DMS114 treated with DMSO at 0.1 percent for 48 hours (cell line): ENCODE measurements at regions not wholly inside any gene's neighbourhood (a gene's known extent, or its start where the extent isn't known, plus 50 kb on each side); places are given as distances from the start of the nearest gene placed in this dataset.
"Not testable (repeated sequence)": the region's sequence is repeated elsewhere in the genome, so short reads cannot be mapped to it uniquely, and the experiment has no call there.

Experiments
- DNase-seq: peaks from one replicate; lab custom pipeline; 2025; ENCODE audit not compliant: unreplicated experiment; lab: John Stamatoyannopoulos, UW

DNA sequence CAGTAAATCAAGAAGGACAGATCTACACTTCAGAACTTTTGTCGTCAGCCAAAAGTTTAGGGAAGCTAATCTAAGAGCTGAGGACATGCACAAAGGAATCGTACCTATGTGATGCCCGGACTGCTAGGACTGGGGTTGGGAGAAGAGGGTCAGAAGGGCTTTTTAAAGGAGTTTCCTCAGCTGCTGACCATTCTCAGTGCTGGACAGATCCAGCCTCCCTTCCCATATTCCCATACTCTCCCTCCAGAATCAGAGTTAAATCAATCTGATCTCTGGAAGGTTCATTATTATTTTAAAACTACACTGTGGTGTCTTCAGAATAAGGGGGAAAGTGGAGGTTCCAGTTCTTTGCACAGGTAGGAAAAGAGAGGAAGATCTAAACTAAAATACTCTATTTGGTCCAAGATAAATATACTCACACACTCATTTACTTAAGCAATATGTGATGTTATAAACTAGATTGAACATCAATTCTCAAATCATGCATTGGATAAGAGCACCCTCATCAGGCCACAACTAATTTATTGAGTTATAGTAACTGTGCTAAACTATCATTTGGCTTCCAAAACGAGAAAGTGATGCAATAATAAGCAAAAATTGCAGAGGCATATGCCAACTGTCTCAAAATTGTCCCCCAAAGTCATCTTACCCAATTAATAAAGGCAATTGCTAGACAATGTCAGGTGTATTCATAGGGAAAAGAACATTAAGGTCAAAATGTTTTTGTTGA, 124.7 kb downstream of the HNRNPD start:
- DNase-seq = no peak

DNA sequence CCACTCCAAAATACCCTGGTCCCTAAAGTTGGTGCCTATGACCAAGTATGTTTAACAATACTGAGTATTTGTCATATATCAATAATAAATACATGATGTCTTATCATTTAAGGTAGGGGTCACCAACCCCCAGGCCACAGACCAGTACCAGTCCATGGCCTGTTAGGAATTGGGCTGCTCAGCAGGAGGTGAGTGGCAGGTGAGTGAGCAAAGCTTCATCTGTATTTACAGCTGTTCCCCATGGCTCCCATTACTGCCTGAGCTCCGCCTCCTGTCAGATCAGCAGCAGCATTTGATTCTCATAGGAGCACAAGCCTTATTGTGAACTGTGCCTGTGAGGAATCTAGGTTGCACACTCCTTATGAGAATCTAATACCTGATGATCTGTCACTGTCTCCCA, 126.2 kb downstream of the HNRNPD start:
- no peak for DNase-seq

DNA sequence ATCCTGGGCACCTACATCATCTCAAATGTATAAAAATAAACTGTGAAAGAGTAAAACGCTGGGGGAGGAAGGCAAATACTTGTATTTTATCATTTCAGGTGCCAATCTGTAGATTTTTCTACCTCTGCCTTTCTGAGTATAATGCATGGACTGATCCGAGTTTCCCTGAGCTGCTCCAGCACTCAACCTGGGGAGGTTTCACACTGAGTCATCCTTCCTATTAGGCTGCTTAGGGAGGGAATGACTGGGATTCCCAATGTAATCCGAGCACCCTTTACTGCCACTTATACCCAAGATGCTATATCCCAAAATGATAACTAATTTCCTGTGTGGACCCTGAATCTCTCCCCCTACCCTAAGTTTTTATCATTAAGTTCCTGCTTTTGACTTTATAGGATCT, 126.6 kb downstream of the HNRNPD start:
- no peak for DNase-seq

DNA sequence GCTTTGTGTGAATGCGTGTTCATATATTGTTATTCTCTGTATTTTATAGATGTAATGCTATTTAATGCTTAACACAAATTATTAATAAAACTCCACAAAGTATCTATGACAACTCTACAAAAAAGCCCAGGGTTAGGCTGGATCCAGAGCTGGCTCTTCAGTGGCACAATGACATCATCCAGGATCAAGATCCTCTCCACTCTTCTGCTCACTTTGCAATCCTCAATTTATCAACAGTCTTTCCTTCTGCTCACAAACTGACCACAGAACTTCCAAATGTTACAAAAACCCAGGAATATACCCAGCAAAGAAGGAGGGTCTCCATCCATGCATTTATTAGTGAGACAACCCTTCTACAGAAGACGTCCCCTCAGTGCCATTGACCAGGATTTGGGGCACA, 132.3 kb downstream of the HNRNPD start:
- DNase-seq = no peak

DNA sequence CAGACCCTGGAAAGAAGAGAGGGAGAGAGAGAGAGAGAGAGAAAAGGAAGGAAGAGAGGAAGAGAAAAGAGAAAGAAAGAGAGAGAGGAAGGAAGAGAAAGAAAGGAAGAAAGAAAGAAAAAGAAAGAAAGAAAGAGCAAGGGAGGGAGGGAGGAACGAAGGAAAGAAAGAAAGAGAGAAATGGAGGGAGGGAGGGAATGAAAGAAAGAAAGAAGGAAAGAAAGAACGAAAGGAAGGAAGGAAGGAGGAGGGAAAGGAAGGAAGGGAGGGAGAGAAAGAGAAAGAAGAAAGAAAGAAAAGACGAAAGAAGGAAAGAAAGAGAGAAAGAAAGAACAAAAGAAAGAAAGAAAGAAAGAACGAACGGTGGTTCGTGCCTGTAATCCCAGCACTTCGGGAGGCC, 133.4 kb downstream of the HNRNPD start:
- no peak for DNase-seq

DNA sequence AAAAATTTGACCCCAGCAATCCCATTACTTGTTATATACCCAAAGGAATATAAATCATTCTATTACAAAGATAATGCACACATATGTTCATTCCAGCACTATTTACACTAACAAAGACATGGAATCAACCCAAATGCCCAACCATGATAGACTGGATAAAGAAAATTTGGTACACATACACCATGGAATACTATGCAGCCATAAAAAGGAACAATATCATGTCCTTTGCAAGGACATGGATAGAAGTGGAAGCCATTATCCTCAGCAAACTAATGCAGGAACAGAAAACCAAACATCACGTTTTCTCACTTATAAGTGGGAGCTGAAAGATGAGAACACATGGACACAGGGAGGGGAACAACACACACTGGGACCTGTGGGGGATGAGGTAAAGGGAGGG, 136.6 kb downstream of the HNRNPD start:
- not testable (repeated sequence) for DNase-seq

DNA sequence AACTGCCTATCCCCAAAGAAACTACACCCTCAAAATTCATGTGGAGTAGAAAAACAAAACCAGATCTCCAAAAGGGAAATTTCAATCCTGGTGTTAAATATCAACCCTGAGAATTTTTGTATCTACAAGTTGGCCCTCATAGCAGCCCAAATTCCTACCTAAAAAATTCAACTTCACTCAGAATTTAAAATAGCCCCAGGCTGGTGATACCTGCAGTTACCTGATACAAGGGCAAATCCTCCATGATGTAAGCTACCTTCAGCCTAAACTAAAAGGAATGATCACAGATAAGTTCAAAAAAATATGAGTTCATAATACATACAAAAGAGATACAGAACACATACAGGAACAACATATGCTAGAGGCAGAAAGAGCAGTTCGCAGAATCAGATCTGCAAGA, 138.4 kb downstream of the HNRNPD start:
- no peak for DNase-seq

DNA sequence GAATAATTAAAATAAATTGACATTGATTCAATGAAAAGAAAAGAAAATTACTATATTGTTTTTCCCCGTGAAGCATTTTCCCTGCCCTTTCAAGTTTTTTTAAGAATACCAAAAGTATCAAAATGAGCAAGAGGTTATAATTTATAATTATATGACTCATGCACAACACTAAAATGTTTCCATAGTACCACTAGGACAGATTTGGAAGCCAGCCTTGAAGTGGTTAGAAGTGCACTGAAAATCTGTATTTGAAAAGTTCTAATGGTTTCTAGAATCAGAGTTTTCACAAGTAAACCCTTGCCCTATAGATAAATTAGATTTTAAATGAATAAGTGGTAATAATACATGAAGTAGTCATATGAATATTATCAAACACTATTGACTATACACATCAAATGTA, 140.9 kb downstream of the HNRNPD start:
- DNase-seq = no peak

DNA sequence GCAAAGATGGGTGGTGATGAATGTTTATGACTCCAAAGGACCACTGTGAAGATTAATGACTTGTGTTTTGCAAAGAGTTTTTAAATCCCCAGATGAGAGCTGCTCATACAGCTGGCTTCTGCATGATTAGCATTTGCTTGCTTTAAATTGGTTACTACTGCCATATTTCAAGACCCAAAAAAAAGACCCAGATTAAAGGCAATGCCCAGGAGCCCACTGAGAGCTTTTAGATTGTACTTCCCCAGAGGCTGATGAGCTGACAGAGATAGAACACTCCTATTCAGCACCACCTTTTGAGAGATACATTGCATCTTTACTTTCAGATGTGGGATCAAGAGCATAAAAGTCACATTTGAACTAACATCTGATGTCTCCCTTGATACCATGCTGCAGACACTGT, 142.0 kb downstream of the HNRNPD start:
- no peak for DNase-seq

DNA sequence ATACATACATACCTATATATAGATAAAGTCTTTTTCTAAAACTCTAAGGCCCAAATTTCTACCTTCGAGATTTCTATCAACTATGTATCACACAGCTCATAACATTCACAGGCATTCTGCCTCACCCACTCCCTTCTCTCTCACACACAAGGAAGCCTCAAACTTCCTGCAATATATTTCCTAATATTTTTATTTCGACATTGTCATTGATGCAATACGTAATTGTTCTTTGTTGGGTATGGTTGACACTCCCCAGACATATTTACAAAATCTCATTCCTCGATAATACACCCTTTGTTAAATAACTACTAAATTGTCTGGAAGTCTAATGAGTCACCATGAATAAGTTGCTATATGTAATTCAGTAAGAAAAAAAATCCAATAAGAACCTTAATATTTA, 143.5 kb downstream of the HNRNPD start:
- DNase-seq = no peak

DNA sequence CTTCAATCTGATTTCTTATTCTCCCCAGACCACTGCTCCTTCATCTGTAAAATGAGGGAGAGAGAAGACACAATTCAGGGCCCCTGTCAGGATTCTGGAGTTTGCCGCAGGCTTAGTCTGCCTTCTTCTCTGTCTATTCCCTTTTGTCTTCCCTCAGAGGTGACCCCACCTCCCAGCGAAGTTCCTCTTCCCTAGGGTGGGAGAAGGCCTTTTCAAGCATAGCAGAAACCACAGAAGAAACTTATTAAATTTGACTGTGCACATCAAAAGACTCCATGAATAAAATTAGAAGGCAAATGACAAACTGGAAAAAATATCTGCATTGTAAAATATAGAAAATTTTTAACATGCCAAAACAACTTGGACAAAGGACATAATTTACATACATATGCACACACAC, 148.8 kb downstream of the HNRNPD start:
- DNase-seq = no peak

DNA sequence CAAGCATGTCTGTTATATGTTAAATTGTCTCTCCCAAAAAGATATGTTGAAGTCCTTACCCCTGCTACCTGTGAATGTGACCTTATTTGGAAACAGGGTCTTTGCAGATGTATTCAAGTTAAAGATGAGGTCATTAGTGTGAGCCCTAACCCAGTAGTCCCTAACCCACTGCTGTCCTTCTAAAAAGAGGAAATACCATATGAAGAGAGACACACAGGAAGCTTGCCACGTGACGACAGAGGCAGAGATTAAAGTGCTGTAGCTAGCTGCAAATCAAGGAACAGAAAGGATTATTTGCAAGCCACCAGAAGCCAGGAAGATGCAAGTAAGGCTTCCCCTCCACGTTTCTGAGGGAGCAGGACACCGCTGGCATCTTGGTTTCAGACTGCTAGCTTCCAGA, 150.1 kb downstream of the HNRNPD start:
- no peak for DNase-seq

DNA sequence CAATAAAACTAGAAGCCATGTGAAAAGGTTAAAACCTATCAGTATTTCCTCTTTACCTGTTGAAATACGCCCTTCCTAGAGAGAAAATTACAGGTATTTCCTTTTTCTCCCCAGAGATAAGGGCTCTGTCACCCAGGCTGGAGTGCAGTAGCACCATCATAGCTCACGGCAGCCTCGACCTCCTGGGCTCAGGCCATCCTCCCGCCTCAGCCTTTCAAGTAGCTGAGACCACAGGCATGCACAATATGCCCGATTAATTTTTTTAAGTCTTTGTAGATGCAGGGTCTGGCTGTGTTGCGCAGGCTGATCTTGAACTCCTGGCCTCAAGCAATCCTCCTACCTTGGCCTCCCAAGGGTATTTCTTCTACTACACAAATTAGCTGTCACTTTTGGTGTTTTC, 154.4 kb downstream of the HNRNPD start:
- no peak for DNase-seq

DNA sequence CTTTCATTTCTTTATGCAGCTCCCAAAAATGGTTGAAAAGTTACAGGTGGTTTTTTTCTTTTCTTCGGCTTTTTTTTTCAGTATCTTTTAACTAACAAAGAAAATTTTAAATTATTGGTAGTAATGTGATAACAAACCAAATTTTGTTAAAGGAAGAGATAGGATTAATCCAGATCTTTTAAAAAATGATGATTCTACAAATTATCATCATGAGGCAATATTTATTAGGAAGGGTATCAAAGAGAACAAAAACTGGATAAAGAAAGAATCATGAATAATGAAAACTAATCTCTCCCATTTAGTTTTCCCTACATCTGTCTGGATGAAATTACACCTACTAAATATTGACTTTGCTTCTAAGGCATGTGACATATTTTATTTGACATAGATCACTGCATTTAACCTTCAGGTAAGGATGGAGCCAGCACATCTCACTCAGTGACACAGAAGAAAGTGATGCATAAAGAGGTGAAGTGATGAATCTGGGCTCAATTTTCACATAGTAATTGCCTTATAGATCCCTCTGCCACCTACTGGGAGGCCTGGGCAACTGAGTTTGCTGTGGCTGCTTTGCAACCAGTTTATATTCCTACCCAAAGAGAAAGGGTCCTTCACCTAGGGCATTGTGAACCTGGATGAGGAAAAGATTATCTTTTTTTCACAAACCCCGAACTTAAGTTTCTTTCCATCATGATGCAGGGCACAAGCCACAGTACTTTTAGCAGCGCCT, 155.6 kb downstream of the HNRNPD start:
- no peak for DNase-seq

DNA sequence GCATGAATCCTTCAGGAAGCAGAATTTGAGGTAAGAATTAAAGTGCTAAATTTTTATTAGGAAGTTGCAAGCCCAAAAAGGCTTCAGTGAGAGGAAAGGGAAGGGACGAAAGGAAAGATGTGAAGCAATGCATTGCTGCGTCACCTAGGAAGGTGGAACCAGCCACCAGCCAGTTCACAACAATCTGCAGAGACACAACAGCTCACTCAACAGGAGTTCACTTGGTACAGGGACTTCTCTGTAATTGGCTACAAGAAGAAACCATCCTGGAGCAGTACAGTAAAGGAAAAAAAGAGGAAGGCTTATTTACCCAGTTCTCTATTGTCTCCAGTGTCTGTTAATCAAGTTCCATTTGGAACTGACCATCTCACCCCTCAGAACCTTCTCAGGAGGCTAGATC, 157.6 kb downstream of the HNRNPD start:
- no peak for DNase-seq

DNA sequence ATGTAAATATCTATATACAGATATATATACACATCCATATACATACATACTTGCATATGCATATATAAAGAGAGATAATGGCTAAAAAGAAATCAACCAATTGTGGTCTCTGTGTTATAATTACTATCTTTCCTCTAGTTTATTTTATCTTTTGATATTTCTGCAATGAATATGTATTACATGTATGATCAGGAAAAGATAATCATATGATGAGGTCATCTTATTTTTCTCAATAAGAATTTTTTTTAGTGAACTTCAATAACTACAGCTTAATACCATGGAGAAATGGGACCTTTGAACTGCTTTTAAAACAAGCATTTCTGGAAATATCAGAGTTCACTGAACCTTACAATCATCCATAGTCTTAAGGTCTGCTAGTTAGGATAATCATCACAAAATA, 158.0 kb downstream of the HNRNPD start:
- DNase-seq = no peak

DNA sequence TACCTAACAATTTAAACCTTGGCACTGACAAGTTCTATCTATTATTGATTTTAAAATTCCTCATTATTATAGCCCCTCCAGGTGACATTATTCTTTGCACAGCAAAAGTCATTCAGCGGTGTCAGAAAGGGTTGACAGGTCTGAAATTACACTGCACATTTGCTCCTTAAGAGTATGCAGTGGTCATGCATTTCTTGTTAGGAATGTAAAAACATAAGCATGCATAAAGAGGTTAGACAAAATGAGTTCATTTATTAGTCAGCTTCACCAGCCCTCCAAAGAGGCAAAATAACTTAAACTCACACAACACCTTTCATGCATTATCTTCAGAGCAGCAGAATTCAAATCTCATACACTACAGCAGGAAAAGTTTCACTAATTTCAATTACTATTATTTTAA, 158.8 kb downstream of the HNRNPD start:
- no peak for DNase-seq

DNA sequence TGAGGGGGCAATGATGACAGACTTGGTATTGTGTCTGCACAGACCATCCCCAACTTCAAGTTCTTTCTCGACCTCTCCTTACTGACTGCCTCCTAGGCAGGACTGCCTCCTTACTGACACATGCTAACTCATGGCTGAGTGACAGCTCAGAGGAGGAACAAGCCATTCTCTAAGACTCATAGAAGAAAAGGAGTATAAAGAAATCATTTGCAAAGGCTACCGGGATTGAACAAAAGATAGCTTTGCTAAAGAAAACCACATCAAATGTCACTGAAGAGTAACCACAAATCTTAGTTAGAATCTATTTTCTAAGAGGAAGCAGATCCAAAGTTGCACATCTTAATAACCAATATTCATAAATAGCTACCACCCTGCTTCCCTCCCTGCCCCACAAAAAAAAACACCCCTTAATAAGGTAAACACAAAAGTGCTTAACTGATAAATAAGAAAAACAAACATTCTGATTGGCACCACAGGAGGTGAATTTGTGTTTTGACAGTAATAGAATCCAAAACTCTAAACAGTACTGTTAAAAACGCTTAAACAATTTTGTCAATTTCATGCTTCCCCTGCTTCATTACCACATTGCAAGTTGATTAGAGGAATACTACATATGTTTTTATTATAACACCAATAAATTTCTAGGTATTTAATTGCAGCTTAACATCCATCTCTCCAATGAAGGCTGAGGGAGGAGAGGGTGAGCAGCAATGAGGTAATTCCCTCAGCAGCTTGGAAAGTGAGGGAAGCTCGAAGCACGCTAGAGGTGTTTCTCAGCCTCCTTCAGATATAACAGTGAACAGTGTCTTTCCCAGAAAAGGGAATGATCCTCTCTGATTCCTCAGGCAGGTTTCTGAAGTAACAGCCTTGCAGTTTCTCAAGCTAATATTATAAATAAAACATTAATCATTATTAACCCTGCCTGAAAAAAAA, 160.0 kb downstream of the HNRNPD start:
- DNase-seq = no peak

DNA sequence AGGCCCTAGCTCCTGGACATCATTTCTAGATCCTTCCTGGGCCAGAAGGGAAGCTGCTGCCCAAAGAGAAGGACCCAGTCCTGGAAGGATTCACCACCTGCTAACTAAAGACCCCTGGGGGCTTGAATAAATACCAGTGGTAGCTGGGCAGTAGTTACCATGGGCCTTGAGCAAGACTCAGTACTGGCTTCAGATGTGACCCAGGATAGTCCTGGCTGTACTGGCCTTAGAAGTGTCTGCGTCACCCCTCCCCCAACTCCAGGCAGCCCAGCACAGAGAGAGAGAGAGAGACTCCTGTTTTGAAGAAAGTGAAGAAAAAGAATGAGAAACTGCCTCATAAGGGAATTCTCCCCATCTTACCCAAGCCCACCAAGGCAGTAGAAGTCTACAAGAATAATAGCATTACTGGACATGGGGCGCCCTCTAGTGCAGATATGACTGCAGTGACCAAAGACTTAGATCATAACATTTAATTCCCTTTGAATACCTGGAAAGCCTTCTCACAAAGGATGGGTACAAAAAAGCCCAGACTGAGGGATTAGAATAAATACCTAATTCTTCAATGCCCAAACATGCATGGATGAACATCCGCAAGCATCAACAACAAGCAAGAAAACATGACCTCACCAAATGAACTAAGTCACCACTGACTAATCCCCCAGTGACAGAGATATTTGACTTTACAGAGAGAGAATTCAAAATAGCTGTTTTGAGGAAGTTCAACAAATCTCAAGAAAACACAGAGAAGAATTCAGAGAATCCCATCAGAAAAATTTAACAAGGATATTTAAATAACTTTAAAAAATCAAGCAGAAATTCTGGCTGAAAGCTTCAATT, 171.8 kb downstream of the HNRNPD start:
- peak; percentile 16 for DNase-seq

DNA sequence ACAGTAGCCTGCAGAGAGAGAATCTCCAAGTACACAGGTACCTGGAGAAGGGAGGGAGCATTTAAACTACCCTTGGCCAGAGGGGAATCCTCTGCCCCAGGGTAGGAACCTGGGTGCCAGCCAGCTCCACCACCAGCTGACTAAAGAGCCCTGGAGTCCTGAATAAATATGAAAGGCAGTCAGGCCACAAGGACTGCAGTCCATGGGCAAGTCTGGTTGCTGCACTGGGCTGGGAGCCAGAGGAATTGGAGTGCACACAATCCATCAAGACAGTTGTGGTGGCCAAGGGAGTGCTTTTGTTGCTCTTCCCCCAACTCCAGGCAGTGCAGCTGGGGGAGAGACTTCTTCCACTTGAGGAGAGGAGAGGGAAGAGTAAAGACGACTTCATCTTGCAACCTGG, 172.5 kb downstream of the HNRNPD start:
- no peak for DNase-seq

DNA sequence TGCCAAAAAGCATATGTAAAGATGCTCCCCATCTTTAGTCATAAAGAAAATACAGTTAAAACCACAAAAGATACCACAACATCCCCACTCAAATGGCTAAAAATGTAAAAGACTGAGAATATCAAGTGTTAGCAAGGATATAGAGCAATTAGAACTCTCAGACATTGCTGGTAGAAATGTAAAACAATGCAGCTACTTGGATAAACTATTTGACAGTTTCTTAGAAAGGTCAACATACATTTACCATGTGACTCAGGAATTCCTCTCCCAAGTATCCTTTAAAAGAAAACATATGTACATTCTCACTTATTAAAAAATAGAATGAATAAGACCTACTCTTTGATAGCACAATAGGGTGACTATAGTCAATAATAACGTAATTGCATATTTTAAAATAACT, 173.7 kb downstream of the HNRNPD start:
- no peak for DNase-seq
